GF-D8 (cell line): ENCODE measurements at regions not wholly inside any gene's neighbourhood (a gene's known extent, or its start where the extent isn't known, plus 50 kb on each side); places are given as distances from the start of the nearest gene placed in this dataset.
"Not testable (repeated sequence)": the region's sequence is repeated elsewhere in the genome, so short reads cannot be mapped to it uniquely, and the experiment has no call there.

Experiments used
- DNase-seq: peaks from one replicate; lab custom pipeline; 2025; lab: John Stamatoyannopoulos, UW

DNA sequence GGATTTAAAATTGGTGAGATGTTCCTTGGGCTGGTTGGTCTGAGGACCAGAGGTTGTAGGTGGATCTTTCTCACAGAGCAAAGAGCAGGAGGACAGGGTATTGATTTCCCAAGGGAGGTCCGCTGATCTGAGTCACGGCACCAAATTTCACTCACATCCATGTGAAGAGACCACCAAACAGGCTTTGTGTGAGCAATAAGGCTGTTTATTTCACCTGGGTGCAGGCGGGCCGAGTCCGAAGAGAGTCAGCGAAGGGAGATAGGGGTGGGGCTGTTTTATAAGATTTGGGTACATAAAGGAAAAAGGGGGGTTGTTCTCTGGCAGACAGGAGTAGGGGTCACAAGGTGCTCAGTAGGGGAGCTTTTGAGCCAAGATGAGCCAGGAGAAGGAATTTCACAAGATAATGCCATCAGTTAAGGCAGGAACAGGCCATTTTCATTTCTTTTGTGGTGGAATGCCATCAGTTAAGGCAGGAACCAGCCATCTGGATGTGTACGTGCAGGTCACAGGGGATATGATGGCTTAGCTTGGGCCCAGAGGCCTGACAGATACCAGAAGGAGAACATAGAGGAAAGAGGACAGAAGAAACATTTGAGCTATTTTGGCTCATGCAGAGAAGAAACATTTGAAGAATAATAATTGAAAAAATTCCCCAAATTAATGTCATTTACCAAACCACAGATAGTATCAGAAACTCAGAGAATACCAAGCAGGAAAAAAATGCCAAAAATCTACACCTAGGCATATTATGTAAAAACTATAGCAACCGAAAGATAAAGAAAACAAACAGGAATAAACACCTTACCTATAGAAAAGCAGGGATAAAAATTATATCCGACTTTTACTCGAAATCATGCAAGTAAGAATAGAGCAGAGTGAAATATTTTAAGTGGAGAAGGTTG lies 585.2 kb upstream of the MDGA2 start:
- DNase-seq, result not testable (repeated sequence)

- not testable (repeated sequence) for DNase-seq
Measured at GRCh38 chr14:48259876-48260275, 584.5 kb upstream of the MDGA2 start.

DNA sequence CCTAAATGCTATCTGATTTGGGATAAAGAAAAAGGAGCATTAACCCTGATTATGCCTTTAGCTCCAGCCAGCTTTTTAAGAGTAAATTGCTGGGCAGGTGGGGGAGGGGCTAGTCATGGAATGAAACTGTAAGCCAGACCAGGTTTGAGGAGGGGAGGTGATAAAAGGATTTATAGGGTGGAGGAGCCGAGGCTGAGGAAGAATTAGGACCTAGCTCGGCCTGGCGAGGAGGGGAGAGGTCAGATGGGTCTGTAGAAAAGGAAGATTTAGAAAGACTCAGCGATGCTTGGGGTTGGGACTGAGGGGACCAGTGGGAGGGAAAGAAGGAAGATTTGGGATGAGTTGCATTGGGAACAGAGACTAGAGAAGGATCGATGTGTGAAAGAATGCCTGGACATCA lies 583.8 kb upstream of the MDGA2 start:
- not testable (repeated sequence) for DNase-seq

- not testable (repeated sequence) for DNase-seq
Measured at GRCh38 chr14:48258703-48259102, 583.3 kb upstream of the MDGA2 start.

DNA sequence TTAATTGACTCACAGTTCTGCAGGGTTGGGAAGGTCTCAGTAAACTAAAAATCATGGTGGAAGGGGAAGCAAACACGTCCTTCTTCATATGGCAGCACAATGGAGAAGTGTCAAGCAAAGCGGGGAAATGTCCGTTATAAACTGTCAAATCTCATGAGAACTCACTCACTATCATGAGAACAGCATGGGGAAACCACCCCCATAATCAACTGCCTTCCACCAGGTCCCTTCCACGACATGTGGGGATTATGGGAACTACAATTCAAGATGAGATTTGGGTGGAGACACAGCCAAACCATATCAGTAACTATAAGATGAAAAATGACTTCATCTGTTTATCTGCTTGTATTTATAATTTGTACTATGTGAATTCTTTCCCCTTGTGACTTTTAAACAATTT lies 577.6 kb upstream of the MDGA2 start:
- no peak for DNase-seq

DNA sequence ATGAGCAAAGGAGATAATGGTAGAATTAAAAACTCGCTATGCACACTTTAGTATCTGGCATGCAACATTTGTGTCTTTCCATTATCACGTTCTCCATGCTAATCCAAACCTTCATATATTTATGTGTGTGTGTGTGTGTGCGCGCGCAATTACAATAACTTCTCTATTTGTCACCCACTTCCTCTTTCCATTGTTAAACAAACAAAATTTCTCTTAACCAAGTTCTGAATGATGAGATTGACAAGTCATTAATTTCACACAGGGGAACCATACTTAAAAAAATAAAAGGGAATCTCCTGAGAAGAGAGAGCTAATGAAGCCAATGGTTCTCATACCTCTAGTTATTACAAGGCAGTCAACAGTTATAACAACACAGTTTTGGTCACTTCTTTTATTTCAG lies 575.9 kb upstream of the MDGA2 start:
- DNase-seq, result no peak

DNA sequence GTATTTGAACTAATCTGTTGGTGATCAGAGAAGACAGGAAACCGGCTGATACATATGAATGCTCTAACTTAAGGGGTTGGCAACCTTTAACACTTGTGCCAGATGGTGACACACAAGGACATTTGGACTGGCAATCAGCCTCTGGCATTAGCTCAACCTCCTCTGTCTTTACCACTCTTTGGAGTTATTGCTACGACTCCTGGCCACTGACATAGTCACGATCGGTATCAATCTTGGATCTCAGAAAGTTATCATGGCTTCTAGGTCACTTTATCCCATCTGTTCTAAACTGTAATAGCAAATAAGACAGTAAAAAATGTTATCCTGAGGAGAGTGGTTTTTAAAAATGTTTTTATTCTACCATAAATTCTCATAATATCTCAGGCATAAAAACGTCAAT lies 575.2 kb upstream of the MDGA2 start:
- no peak for DNase-seq

- no peak for DNase-seq
Measured at GRCh38 chr14:48247977-48248376, 572.6 kb upstream of the MDGA2 start.

DNA sequence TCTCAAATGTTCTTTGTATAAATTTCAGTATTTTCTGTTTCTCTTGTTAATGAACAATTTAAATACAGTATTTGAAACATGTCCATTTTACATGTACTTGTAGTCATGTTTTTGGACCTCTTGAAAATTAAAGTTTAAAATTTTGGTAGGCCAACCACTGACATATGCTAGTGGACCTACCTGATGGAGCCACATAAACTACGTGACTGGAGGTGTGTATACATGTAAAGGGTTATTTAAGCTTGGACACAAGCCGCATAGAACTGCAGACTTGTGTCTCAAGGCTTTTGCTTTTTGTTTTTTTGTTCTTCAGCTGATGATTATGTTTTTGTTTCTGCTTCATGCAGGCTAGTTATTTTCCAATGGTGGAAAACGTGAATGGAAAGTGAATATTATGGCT lies 568.5 kb upstream of the MDGA2 start:
- no peak for DNase-seq

DNA sequence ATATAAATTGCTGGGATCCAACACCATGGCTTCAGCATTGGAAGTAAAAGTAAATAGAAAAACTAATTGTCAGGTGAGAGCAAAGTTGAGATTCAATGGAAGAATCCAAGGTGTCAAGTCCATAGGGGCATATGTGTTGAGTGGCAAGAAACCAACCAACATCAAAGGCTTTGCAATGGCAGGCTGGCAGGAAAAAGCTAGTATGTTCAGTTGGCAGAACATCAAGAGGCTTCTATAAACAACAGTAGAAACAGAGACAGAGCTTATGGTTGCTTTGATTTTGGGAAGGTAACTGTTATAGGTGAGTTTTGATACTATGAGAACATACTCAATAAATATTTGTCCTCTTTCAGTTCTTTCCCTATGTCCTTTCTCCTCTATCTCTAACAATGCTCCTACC lies 553.7 kb upstream of the MDGA2 start:
- DNase-seq, result no peak

DNA sequence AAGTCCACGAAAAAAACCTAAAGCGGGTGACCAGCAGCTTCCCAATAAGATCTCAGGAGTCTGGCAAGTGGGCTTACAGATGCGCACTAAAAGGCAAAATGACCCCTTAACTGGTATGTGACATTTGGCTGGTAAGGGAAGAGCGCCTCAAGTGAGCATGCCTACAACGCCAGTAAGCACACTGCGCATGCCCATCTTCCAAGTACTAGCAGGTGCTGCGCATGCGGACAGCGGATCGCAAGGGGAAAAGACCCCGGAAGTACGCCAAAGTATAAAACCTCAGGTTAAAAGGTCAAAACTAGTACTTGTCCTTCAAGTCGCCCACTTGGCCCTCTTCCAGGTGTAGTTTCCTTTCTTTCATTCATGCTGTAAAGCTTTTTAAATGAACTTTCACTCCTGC lies 518.5 kb upstream of the MDGA2 start:
- DNase-seq, result no peak

GRCh38 chr14:48149624-48150023 lies 474.2 kb upstream of the MDGA2 start:
- DNase-seq, result not testable (repeated sequence)

DNA sequence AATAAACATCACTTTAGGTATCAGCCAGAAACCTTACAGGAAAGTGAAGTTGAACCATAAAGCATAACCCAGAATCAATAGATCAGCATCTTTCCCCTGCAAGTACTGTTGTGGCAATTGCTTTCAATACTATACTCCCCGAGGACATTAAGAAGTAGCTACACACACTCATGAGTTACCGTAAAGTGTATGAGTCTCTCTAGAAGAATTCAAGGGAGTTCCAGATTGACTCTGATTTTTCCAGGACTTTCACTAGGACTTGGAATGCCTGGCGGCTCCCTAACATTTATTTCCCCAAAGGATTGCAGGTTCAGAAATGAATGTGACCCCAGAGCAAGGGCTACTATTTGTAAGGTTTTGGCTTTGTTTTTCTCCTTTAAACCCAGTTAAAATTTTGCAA lies 465.4 kb upstream of the MDGA2 start:
- no peak for DNase-seq

GRCh38 chr14:48129472-48129871 lies 454.1 kb upstream of the MDGA2 start:
- no peak for DNase-seq

DNA sequence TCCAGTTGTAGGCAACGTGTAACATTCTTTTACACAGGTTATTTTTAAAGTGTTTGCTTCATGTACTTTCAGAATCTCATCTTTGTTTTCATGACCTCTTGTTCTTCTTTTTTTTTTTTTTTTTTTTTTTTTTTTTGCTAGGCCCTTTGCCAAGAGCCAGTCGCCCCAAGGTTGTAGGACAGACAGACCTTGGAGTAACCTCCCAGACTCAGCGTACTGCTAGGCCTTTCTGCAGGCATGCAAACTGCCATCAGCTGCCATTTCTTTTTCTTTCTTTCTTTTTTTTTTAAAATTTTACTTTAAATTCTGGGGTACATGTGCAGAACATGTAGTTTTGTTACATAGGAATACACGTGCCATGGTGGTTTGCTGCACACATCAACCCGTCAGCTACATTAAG lies 452.3 kb upstream of the MDGA2 start:
- DNase-seq, result no peak

- no peak for DNase-seq
Measured at GRCh38 chr14:48125654-48126053, 450.2 kb upstream of the MDGA2 start.

GRCh38 chr14:48113713-48114112 lies 438.3 kb upstream of the MDGA2 start:
- no peak for DNase-seq

- no peak for DNase-seq
Measured at GRCh38 chr14:48111151-48111550, 435.7 kb upstream of the MDGA2 start.

GRCh38 chr14:48107646-48108045 lies 432.2 kb upstream of the MDGA2 start:
- DNase-seq, result no peak

GRCh38 chr14:48096897-48097296 lies 421.5 kb upstream of the MDGA2 start:
- DNase-seq, result no peak

DNA sequence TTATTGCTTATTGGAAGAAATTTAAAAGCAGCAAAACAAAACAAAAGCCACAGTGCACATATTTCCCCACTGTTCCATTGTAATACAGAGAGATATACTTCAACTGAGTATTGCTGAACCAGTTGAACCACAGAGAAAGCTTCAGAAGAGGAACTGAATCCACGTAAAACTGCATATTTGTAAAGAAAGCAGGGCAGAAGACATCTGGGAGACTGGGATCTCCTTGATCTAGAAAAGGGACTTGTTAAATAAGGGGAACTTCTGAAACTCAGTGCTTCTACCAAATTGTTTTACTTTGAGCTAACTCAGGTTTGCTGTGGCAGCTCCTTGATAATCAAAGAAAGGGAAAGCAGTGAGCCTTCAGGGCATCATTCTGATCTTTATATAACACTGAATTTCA lies 411.1 kb upstream of the MDGA2 start:
- DNase-seq, result no peak

DNA sequence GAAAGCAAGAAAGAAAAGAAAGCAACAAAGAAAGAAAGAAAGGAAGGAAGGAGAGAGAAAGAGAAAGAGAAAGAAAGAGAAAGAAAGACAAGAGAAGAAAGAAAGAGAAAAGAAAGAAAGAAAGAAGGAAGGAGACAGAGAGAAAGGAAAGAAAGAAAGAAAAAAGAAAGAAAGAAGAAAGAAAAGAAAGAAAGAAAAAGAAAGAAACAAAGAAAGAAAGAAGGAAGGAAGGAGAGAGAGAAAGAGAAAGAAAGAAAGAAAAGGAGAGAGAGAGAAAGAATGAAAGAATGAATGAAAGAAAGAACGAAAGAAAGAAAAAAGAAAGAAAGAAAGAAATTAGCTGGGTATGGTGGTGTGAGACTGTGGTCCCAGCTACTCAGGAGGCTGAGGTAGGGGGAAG lies 400.1 kb upstream of the MDGA2 start:
- no peak for DNase-seq

DNA sequence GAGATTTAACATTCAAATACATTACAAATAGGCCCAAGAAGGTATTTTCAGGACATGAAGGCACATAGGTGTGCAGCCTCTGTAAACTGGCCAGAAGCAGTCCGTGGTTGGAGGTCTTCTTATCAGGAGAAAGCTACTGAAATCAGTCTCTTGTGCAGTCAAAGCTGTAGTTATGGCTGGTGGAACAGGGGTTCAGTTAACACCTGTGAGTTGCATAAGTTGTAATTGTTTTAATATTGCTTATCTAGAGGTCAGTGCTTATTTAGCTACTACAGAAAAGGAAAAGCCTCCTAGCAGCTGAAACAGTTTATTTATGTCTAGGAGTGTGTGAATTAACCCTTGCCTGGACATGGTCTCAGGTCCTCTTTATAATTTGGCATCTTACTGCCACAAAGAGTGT lies 377.6 kb upstream of the MDGA2 start:
- no peak for DNase-seq

DNA sequence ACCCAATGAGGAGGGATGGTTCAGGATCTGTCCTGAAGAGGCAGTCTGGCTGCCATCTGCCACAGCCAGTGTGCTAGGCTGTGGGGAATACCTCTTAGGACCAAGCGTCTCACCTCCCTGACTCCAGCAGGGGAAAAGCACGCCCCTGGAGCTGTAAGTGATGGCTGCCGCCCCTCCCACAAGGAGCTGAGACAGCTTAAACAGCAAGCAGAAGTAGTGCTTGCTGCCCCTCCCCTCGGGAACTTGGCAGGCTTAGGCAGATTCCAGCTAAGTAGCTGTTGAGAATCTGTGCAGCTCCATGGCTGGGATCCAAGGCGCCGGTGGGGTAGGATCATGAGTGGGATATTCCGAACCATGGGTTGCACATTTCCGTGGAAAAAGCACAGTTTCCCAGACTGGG lies 360.4 kb upstream of the MDGA2 start:
- no peak for DNase-seq
